Endodermal cell (in vitro differentiated cells): ENCODE measurements at regions not wholly inside any gene's neighbourhood (a gene's known extent, or its start where the extent isn't known, plus 50 kb on each side); places are given as distances from the start of the nearest gene placed in this dataset.

Experiments used
- DNase-seq: peaks from one replicate; pipeline ENCODE4 v3.0.0-alpha.2; 2017
- H3K27ac ChIP-seq: 2 replicates; pipeline ENCODE4 v1.5.1; 2013; ENCODE audit warnings: mild to moderate bottlenecking, low read depth, low read length, moderate library complexity
- H3K27me3 ChIP-seq: 2 replicates; pipeline ENCODE4 v1.6.1; 2013; ENCODE audit warnings: mild to moderate bottlenecking, low read length, moderate library complexity; ENCODE audit not compliant: insufficient read depth, control insufficient read depth, poor library complexity, severe bottlenecking
- H3K36me3 ChIP-seq: 2 replicates; pipeline ENCODE4 v1.7.0; 2013; ENCODE audit warnings: mild to moderate bottlenecking, low read length, moderate library complexity; ENCODE audit not compliant: control insufficient read depth, insufficient read depth
- H3K4me1 ChIP-seq: one replicate; pipeline ENCODE4 v1.7.0; 2013; ENCODE audit warnings: low read length; ENCODE audit not compliant: control insufficient read depth, insufficient read depth
- H3K4me3 ChIP-seq: 2 replicates; pipeline ENCODE4 v1.5.1; 2013; ENCODE audit warnings: mild to moderate bottlenecking, low read length, moderate library complexity
- H3K9ac ChIP-seq: 2 replicates; pipeline ENCODE4 v1.6.1; 2013; ENCODE audit warnings: mild to moderate bottlenecking, low read length, moderate library complexity; ENCODE audit not compliant: poor library complexity, severe bottlenecking; ENCODE audit errors: extremely low read depth
- H3K9me3 ChIP-seq: 2 replicates; pipeline ENCODE4 v1.6.1; 2013; ENCODE audit warnings: mild to moderate bottlenecking, low read length, moderate library complexity; ENCODE audit not compliant: control insufficient read depth
- H3K27ac Mint-ChIP-seq: 2 replicates; pipeline ENCODE4 v1.8.0; 2020; ENCODE audit warnings: mixed read lengths
- H3K27me3 Mint-ChIP-seq: 2 replicates; pipeline ENCODE4 v1.8.0; 2021; ENCODE audit warnings: mild to moderate bottlenecking, mixed read lengths; ENCODE audit not compliant: insufficient read depth
- H3K36me3 Mint-ChIP-seq: 2 replicates; pipeline ENCODE4 v1.8.0; 2020; ENCODE audit warnings: low read depth, mixed read lengths
- H3K4me1 Mint-ChIP-seq: 2 replicates; pipeline ENCODE4 v1.8.0; 2020; ENCODE audit warnings: mixed read lengths
- H3K4me3 Mint-ChIP-seq: 2 replicates; pipeline ENCODE4 v1.8.0; 2020; ENCODE audit warnings: mild to moderate bottlenecking, moderate library complexity, mixed read lengths
- H3K9me3 Mint-ChIP-seq: 2 replicates; pipeline ENCODE4 v1.8.0; 2020; ENCODE audit warnings: mild to moderate bottlenecking, mixed read lengths
- CTCF ChIP-seq: fragments of 200-600 bp; sonication (generic); conservative IDR thresholded peaks from 2 replicates; pipeline ENCODE4 v1.5.0; 2021; ENCODE audit warnings: antibody characterized with exemption, mild to moderate bottlenecking
- WGBS, 2 experiments: methylation state at CpG; one replicate each; pipeline versions ENCODE4 v1.1.5 to v1.1.7; 2013; ENCODE audit warnings: missing lambda C conversion rate in 2 of 2, mixed read lengths in 1 of 2; ENCODE audit not compliant: insufficient coverage in 1 of 2, insufficient read length in 1 of 2; 5-methylcytosine and 5-hydroxymethylcytosine counted together

GRCh38 chr10:33720161-33720560, 385.7 kb upstream of the NRP1 start:
- DNase-seq, result no peak
- TF ChIP-seq CTCF, result no peak
- Mint-ChIP-seq H3K9me3 (no peaks in the 10 kb centered on the region), H3K4me1 (no peaks in the 10 kb centered on the region), H3K27ac (no peak overlapping the region), H3K27me3 (no peaks in the 10 kb centered on the region), H3K4me3 (no peak overlapping the region), H3K36me3 (no peaks in the 10 kb centered on the region)
- no peak overlapping the region for H3K9ac ChIP-seq
- no peaks in the 10 kb centered on the region for H3K27me3 ChIP-seq
- H3K9me3 ChIP-seq, result peaks cover 4% of the 10 kb centered on the region
- no peak overlapping the region for H3K4me3 ChIP-seq
- no peaks in the 10 kb centered on the region for H3K4me1 ChIP-seq
- 83 to 93% methylated on average over 1 to 2 of the region's 2 CpGs for WGBS, 2 experiments
- no peaks in the 10 kb centered on the region for H3K36me3 ChIP-seq
- H3K27ac ChIP-seq, result no peak overlapping the region

- H3K9me3 ChIP-seq, result peaks cover 4% of the 10 kb centered on the region
- H3K27ac ChIP-seq, result no peak overlapping the region
- no peak for DNase-seq
- H3K4me1 ChIP-seq, result no peaks in the 10 kb centered on the region
- TF ChIP-seq CTCF, result no peak
- H3K36me3 Mint-ChIP-seq, result no peaks in the 10 kb centered on the region
- H3K4me1 Mint-ChIP-seq, result no peaks in the 10 kb centered on the region
- H3K4me3 Mint-ChIP-seq, result no peak overlapping the region
- 94 to 95% methylated on average over 6 to 8 of the region's 8 CpGs for WGBS, 2 experiments
- no peak overlapping the region for H3K9ac ChIP-seq
- H3K27me3 Mint-ChIP-seq, result no peaks in the 10 kb centered on the region
- no peak overlapping the region for H3K4me3 ChIP-seq
- no peak overlapping the region for H3K27ac Mint-ChIP-seq
- no peaks in the 10 kb centered on the region for H3K9me3 Mint-ChIP-seq
- no peaks in the 10 kb centered on the region for H3K27me3 ChIP-seq
- H3K36me3 ChIP-seq, result no peaks in the 10 kb centered on the region
These were observed 384.7 kb upstream of the NRP1 start for GRCh38 chr10:33719005-33719703.

GRCh38 chr10:33716501-33717267, 382.2 kb upstream of the NRP1 start:
- Mint-ChIP-seq H3K4me3 (no peak overlapping the region), H3K9me3 (no peaks in the 10 kb centered on the region), H3K4me1 (no peaks in the 10 kb centered on the region), H3K36me3 (no peaks in the 10 kb centered on the region), H3K27me3 (no peaks in the 10 kb centered on the region), H3K27ac (no peak overlapping the region)
- Histone ChIP-seq H3K4me3 (no peak overlapping the region), H3K36me3 (no peaks in the 10 kb centered on the region), H3K27ac (no peak overlapping the region), H3K27me3 (no peaks in the 10 kb centered on the region), H3K9me3 (peaks cover 4% of the 10 kb centered on the region), H3K4me1 (no peaks in the 10 kb centered on the region), H3K9ac (no peak overlapping the region)
- 93% methylated on average over 2 of the region's 2 CpGs; no CpG with 5 or more reads in 1 of the 2 experiments for WGBS, 2 experiments
- DNase-seq, result no peak
- TF ChIP-seq CTCF, result no peak
